Activated CD8-positive, alpha-beta memory T cell treated with anti-CD3 and anti-CD28 coated beads, Interleukin-2, amount 50 U/mL, for 1 hour (primary cell): ENCODE measurements at regions not wholly inside any gene's neighbourhood (a gene's known extent, or its start where the extent isn't known, plus 50 kb on each side); places are given as distances from the start of the nearest gene placed in this dataset.

Source experiments
- DNase-seq: peaks from one replicate; pipeline ENCODE4 v3.0.0-alpha.2; 2020; ENCODE audit errors: extremely low read depth

- no peak for DNase-seq
Observed at GRCh38 chr22:46066691-46067090, 83.6 kb upstream of the PPARA start.

- no peak for DNase-seq
Observed at GRCh38 chr22:46067159-46068111, 82.9 kb upstream of the PPARA start.

DNA sequence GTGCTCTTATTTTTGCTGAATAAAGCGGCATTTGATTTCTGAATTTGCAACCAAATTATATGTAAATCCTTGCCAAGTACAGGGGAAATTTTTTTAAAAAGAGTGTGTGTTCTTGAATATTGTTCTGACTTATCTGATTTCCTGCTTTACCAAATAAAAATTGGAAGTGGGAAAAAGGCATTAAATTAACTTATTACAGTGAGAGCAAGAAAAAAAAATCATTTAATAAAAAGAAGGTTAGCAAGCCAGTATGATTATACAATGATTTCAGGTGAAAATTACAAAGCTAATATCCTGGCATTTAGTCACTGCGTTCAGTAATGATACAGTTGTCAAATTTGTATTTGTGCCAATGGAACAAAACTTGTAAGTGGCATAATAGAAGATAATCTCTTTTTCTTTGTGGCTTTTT is 82.1 kb upstream of the PPARA start:
- DNase-seq = no peak

DNA sequence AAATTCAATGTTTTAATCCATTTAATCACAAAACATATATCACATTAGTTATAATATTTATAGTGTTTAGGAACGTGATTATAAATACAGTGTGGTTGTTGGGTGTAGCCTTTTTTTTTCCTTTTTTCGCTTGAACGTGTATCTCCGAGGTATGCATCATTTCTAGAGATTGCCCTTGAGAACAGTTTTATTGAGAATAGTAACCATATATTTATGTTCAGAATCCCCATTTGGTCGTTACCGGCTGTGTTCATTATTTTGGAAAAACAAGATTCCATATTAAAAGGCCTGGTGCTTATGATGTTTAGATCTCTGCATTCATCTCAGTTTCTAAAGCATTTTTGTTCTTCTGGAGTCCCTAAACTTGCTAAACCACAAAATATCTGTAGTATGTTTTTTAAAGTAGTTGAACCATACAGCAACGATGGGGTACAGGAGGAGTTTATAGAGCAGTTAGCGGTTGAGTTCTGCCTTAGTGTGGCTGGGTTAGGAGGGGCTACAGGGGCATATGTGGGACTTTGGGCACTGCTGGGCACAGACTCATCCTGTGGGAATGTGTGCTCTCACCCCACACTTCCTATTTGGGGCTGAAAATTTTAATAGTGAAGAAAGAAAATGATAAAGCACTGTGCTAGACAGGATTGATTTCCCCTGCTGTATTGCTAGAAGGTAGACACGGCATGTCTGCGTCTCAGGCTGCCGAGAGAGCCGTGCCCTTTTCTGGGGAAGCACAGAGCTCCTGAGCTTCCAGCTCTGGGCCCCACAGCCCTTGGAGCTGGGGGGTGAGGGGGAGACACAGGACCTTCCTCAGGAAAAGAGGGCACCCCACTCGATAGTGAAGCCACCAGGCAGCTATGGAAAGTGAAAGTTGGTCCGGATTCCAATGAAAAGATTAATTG is 81.5 kb upstream of the PPARA start:
- no peak for DNase-seq

- DNase-seq = no peak
Observed at GRCh38 chr22:46069521-46070214, 80.7 kb upstream of the PPARA start.

DNA sequence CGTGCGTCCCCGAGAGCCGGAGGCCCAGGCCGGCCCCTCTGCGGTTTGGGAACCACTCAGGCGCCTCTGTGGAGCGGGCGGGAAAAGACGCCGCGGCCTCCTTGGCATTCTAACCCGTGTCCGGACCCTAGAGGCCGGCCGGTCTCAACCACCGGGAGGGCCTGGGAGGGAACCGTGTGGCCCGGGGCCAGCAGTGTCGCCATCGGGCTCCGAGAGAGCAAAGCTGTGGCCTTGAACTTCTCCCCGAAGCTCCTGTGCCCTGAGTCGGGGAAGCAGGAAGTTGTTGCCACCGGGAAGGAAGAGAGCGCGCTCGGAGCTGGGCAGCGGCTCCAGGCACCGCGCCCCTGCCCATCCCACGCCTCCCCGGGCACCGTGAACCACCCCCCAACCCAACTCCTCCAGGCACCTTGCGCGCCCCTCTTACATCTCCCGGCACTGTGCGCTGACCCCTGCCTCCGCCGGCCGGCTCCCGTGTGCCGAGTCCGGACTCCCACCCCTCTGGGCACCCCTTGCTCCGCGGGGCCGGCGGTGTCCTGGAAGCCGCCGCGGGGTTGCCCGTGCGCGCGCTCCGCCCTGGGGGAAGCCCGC is 80.0 kb upstream of the PPARA start:
- no peak for DNase-seq

GRCh38 chr22:46070803-46071450 is 79.4 kb upstream of the PPARA start:
- no peak for DNase-seq

DNA sequence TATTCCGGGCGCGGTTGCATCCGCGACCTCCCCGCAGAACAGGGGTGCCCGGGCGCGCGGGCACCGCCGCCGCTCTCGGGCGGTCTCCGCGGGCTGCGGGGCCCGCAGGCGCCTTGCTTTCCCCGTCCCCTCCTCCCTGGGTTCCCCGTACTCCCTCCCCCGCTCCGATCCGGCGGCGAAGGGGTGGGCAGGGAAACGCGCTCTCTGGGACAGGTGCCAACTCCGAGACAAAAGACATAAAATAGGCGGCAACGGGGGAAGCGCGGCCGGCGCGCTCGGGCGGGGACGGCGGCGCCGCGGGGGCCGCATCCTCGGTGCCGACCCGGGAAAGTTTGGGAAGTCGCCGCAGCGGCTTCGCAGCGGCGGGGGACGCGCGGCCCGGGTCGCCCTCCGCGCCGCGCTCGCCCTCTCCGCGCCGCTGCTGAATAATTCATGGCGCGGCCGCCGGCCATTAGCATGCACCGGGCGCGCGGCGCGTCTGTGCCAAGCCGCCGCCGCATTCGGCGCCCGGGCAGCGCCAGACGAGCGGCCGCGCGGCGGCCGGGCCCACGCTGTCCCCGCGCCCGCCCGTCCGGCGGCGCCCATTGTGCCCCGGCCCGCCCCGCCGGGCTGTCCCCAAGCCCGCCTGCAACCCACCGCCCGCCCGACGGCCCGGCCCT is 78.7 kb upstream of the PPARA start:
- no peak for DNase-seq

- DNase-seq = no peak
Observed at GRCh38 chr22:46072110-46072881, 78.0 kb upstream of the PPARA start.

- DNase-seq = no peak
Observed at GRCh38 chr22:46072981-46073682, 77.2 kb upstream of the PPARA start.

- DNase-seq = no peak
Observed at GRCh38 chr22:46073683-46074504, 76.4 kb upstream of the PPARA start.

DNA sequence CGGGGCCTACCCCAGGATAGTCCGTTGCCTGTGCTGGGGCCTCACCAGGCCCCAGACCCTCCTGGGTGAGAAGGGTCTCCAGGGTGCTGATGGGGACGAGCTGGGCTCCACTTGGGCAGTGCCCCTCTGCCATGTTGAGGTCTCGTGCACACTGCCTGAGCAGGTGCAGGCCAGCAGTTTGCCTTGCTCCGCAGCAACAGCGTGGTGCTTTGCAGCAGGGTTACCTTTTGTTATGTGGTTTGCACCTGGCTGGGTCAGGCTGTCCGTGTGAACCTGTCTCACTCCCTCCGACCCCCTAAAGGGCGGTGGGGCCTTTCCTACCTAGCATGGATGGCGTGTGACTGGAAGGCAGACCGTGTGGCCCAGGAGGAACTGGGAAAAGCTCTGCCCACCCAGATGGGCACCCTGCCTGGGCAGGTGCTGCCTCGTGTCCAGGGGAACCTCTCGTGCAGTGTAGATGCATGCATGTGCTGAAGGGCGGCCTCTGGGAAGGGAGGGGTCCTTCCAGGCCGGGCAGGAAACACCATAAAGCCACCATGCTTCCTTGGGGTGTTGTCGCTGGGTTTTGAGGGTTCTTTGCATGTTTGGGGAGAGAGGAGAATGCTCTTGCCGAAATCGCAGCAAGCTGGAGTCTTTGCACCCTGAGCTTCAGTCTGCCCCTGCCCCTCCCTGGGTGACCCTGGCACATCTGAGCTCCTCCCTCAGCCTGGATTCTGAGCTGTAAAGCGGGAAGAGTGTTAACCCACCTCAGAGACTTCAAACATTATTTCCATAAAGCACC is 75.4 kb upstream of the PPARA start:
- no peak for DNase-seq

DNA sequence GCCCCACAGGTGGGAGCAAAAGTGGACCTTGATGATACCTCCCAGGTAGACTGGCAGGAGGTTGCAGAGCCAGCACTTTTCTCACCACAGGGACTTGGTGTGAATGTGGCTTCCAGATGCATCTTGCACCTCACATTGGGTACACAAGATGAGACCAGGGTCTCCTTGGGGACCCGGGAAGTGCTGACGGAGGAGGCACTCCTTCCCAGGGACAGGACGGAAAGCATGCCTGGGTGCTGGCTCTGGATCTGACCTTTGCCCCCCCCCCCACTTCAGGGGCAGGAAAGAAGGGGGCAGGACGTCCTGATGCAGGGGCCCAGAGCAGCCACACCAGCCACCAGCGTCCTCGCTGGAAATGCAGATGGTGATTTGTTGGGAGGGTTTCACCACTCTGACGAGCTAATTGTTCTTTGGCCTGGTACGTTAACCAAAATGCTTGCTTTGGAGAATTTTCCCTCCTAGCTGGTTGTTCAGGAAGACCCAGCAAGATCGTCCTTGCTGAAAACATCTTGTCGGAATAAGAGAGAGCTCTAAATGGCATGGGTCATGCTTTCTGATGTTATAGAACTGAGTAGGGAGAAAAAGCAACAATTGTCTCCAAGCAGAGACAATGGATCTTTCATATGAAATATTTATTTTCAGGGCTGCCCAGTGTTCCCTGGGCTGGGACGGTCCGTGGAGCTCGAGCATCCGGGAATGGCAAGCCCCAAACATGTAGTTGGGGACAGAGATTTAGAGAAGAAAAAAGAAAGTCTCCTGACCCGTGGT is 74.4 kb upstream of the PPARA start:
- no peak for DNase-seq

- DNase-seq = no peak
Observed at GRCh38 chr22:46076651-46077339, 73.5 kb upstream of the PPARA start.

- DNase-seq = no peak
Observed at GRCh38 chr22:46077669-46078099, 72.6 kb upstream of the PPARA start.
